Activated CD8-positive, alpha-beta T cell treated with anti-CD3 and anti-CD28 coated beads, Interleukin-2, amount 10 ng/mL, durations not matched to agents 7 days and 5 days (primary cell): ENCODE measurements at regions not wholly inside any gene's neighbourhood (a gene's known extent, or its start where the extent isn't known, plus 50 kb on each side); places are given as distances from the start of the nearest gene placed in this dataset.

Source experiments
- ATAC-seq: fragments of 150-1000 bp; cut with Tn5 transposase; one replicate; pipeline ENCODE4 v1.10.0; 2021; ENCODE audit warnings: moderate library complexity
- CTCF ChIA-PET: fragments of 350-600 bp; sonication (Branson Sonifier 250); formaldehyde crosslinking; loops from one replicate; lab custom pipeline; 2021; ENCODE audit warnings: antibody characterized with exemption; lab: Charles Lee
- POLR2A ChIA-PET: fragments of 350-600 bp; sonication (Branson Sonifier 250); formaldehyde crosslinking; loops from one replicate; lab custom pipeline; 2021; ENCODE audit warnings: antibody characterized with exemption; lab: Charles Lee
- DNase-seq: peaks from one replicate; pipeline ENCODE4 v3.0.0-alpha.2; 2020
- H3K27ac Mint-ChIP-seq: one replicate; pipeline ENCODE4 v1.8.0; 2021; ENCODE audit warnings: mild to moderate bottlenecking, mixed read lengths
- H3K27me3 Mint-ChIP-seq: one replicate; pipeline ENCODE4 v1.8.0; 2021; ENCODE audit warnings: low read depth, mixed read lengths
- H3K36me3 Mint-ChIP-seq: one replicate; pipeline ENCODE4 v1.8.0; 2021; ENCODE audit warnings: low read depth, mixed read lengths
- H3K4me1 Mint-ChIP-seq: one replicate; pipeline ENCODE4 v1.8.0; 2021; ENCODE audit warnings: low read depth, mixed read lengths
- H3K4me3 Mint-ChIP-seq: one replicate; pipeline ENCODE4 v1.8.0; 2021; ENCODE audit warnings: mild to moderate bottlenecking, mixed read lengths
- H3K9me3 Mint-ChIP-seq: one replicate; pipeline ENCODE4 v1.8.0; 2022; ENCODE audit warnings: mixed read lengths; ENCODE audit not compliant: insufficient read depth

DNA sequence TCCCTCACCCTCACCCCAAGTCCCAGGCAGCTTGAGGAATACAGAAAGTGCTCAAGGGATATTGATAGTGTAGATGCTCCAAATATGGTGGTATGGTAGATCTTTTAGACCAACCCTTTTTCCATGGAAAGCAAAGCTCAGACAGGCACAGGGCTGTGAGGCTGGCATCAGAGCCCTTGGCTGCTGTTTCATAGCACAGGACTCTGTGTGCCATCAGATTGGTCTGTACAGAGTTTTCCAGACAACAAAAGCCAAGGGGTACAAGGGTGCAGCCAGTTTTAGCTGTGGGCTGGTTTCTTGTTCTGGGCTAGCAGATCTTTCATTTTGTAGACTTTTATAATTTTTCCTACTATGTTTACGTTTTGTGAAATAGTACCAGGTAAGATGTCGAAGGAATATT lies 296.9 kb upstream of the TNP1 start:
- H3K9me3 Mint-ChIP-seq, result no peaks in the 10 kb centered on the region
- H3K4me1 Mint-ChIP-seq, result peaks cover 7% of the 10 kb centered on the region
- peaks cover 14% of the 10 kb centered on the region for H3K27me3 Mint-ChIP-seq
- ATAC-seq (no peak), DNase-seq (no peak)
- no peak overlapping the region for H3K4me3 Mint-ChIP-seq
- H3K27ac Mint-ChIP-seq, result no peak overlapping the region
- CTCF ChIA-PET, result interaction anchor here (1.2 kb wide), 1 partner anchor 10 kb away, joined by 5 read pairs; no protein-coding TSS in a partner anchor
- POLR2A ChIA-PET, result no interaction called here
- no peaks in the 10 kb centered on the region for H3K36me3 Mint-ChIP-seq

GRCh38 chr2:217154923-217155322 lies 295.1 kb upstream of the TNP1 start:
- no peak for ATAC-seq
- POLR2A ChIA-PET, result no interaction called here
- Mint-ChIP-seq H3K4me1 (no peaks in the 10 kb centered on the region), H3K4me3 (no peak overlapping the region), H3K36me3 (no peaks in the 10 kb centered on the region), H3K27ac (no peak overlapping the region), H3K27me3 (peaks cover 14% of the 10 kb centered on the region), H3K9me3 (no peaks in the 10 kb centered on the region)
- no peak for DNase-seq
- CTCF ChIA-PET, result interaction anchor here (1.8 kb wide), 1 partner anchor 11 kb away, joined by 6 read pairs; no protein-coding TSS in a partner anchor

DNA sequence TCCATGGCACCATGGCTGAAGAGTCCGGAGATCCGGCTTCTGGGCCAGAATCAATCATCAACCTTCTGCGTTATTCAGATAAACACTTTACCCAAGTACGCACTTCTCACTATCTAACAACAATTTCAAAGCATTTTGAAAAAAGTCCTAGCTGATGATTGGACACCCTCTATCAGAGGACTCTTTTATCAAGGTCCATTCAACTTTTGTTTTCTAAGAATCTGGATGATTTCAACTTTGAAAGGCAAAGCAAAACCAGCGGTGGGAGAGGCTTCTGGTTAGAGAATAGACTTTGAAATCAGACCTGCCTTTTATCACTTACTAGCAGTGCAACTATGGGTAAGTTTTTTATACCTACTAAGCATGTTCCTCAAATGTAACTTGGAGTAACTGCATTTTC lies 293.6 kb upstream of the TNP1 start:
- POLR2A ChIA-PET, result no interaction called here
- Mint-ChIP-seq H3K27ac (no peak overlapping the region), H3K27me3 (peaks cover 14% of the 10 kb centered on the region), H3K4me1 (no peaks in the 10 kb centered on the region), H3K9me3 (no peaks in the 10 kb centered on the region), H3K4me3 (no peak overlapping the region), H3K36me3 (no peaks in the 10 kb centered on the region)
- DNase-seq, result no peak
- CTCF ChIA-PET, result no interaction called here
- no peak for ATAC-seq

GRCh38 chr2:217152831-217153230 lies 293.0 kb upstream of the TNP1 start:
- ChIA-PET POLR2A (no interaction called here), CTCF (no interaction called here)
- ATAC-seq (no peak), DNase-seq (no peak)
- Mint-ChIP-seq H3K4me1 (no peaks in the 10 kb centered on the region), H3K27ac (no peak overlapping the region), H3K4me3 (no peak overlapping the region), H3K27me3 (peaks cover 11% of the 10 kb centered on the region), H3K36me3 (no peaks in the 10 kb centered on the region), H3K9me3 (no peaks in the 10 kb centered on the region)

GRCh38 chr2:217151509-217152206 lies 291.8 kb upstream of the TNP1 start:
- peaks cover 11% of the 10 kb centered on the region for H3K27me3 Mint-ChIP-seq
- H3K4me1 Mint-ChIP-seq, result no peaks in the 10 kb centered on the region
- ChIA-PET POLR2A (no interaction called here), CTCF (no interaction called here)
- H3K4me3 Mint-ChIP-seq, result no peak overlapping the region
- no peak overlapping the region for H3K27ac Mint-ChIP-seq
- H3K36me3 Mint-ChIP-seq, result no peaks in the 10 kb centered on the region
- ATAC-seq (no peak), DNase-seq (no peak)
- H3K9me3 Mint-ChIP-seq, result no peaks in the 10 kb centered on the region

- Mint-ChIP-seq H3K27me3 (peaks cover 14% of the 10 kb centered on the region), H3K36me3 (no peaks in the 10 kb centered on the region), H3K4me1 (no peaks in the 10 kb centered on the region), H3K9me3 (no peaks in the 10 kb centered on the region), H3K4me3 (no peak overlapping the region), H3K27ac (no peak overlapping the region)
- DNase-seq, result no peak
- CTCF ChIA-PET, result no interaction called here
- ATAC-seq, result no peak
- POLR2A ChIA-PET, result no interaction called here
These were observed 290.4 kb upstream of the TNP1 start for GRCh38 chr2:217150236-217150635.

- Mint-ChIP-seq H3K27ac (no peak overlapping the region), H3K4me1 (no peaks in the 10 kb centered on the region), H3K4me3 (no peak overlapping the region), H3K27me3 (peaks cover 14% of the 10 kb centered on the region), H3K9me3 (no peaks in the 10 kb centered on the region), H3K36me3 (no peaks in the 10 kb centered on the region)
- ATAC-seq (no peak), DNase-seq (no peak)
- CTCF ChIA-PET, result interaction anchor here (0.9 kb wide), 1 partner anchor 14 kb away, joined by 3 read pairs; no protein-coding TSS in a partner anchor
- POLR2A ChIA-PET, result no interaction called here
These were observed 289.3 kb upstream of the TNP1 start for GRCh38 chr2:217149087-217149660.

DNA sequence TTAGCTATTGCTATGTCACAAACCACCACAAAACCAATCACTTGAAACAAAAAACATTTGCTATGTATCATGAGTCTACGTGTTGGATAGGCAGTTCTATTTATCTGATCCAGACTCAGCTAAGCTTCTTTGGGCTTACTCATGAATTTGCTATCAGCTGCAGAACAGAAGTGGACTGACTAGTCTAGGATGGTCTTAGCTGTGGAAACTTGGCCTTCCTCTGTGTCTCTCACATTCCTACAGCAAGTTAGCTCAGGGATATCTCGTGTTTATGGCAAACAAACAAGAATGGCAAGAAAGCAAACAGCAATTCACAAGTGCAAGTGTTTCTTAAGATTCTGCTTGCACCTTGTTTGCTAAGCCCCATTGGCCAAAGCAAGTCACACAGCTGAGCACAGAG lies 288.0 kb upstream of the TNP1 start:
- POLR2A ChIA-PET, result no interaction called here
- ATAC-seq, result no peak
- no peak for DNase-seq
- no peaks in the 10 kb centered on the region for H3K9me3 Mint-ChIP-seq
- CTCF ChIA-PET, result no interaction called here
- no peak overlapping the region for H3K4me3 Mint-ChIP-seq
- no peak overlapping the region for H3K27ac Mint-ChIP-seq
- no peaks in the 10 kb centered on the region for H3K36me3 Mint-ChIP-seq
- H3K27me3 Mint-ChIP-seq, result peaks cover 14% of the 10 kb centered on the region
- no peaks in the 10 kb centered on the region for H3K4me1 Mint-ChIP-seq

- no peak overlapping the region for H3K4me3 Mint-ChIP-seq
- H3K27me3 Mint-ChIP-seq, result peaks cover 11% of the 10 kb centered on the region
- ChIA-PET POLR2A (no interaction called here), CTCF (interaction anchor here (0.6 kb wide), 1 partner anchor 566 kb away, joined by 3 read pairs; no protein-coding TSS in a partner anchor)
- H3K4me1 Mint-ChIP-seq, result no peaks in the 10 kb centered on the region
- H3K27ac Mint-ChIP-seq, result no peak overlapping the region
- peaks cover 4% of the 10 kb centered on the region for H3K9me3 Mint-ChIP-seq
- peaks cover 2% of the 10 kb centered on the region for H3K36me3 Mint-ChIP-seq
- ATAC-seq, result no peak
- DNase-seq, result no peak
These were observed 287.1 kb upstream of the TNP1 start for GRCh38 chr2:217146956-217147355.

DNA sequence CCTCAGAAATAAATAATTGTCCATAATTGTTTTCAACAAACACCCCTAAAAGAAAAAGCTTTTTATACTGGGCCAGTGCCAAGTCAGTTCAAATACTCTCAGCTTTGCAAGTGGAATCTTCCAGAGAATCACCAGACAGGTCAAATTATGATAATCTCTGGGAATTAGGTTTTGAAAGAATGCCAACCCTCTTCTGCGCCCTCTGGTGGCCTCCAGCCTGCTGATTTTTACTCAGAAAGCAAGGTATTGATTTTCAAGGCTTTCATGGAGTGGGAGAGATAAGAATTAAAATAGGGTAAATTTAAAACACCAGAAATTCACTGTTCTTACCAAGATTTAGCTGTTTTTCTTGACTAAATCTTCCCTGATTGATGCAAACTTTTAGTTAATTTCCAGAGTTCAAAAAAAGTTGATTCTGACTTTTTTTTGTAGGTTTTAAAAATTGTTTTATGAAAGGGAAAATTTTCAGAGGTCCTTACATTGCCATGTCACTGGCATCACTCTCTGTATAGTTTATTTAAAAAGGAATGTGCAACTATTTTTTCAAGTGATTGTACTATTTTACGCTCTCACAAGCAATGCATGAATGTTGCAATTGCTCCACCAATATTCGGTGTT lies 282.9 kb upstream of the TNP1 start:
- peak; percentile 49 for DNase-seq
- H3K27me3 Mint-ChIP-seq, result peaks cover 11% of the 10 kb centered on the region
- H3K36me3 Mint-ChIP-seq, result peaks cover 5% of the 10 kb centered on the region
- no peaks in the 10 kb centered on the region for H3K4me1 Mint-ChIP-seq
- no peak for ATAC-seq
- POLR2A ChIA-PET, result no interaction called here
- no peak overlapping the region for H3K4me3 Mint-ChIP-seq
- peaks cover 4% of the 10 kb centered on the region for H3K9me3 Mint-ChIP-seq
- CTCF ChIA-PET, result interaction anchor here (0.8 to 1.4 kb wide), 4 partner anchors 10 to 444 kb away, joined by 3 to 6 read pairs (median 4); no protein-coding TSS in a partner anchor
- H3K27ac Mint-ChIP-seq, result no peak overlapping the region

DNA sequence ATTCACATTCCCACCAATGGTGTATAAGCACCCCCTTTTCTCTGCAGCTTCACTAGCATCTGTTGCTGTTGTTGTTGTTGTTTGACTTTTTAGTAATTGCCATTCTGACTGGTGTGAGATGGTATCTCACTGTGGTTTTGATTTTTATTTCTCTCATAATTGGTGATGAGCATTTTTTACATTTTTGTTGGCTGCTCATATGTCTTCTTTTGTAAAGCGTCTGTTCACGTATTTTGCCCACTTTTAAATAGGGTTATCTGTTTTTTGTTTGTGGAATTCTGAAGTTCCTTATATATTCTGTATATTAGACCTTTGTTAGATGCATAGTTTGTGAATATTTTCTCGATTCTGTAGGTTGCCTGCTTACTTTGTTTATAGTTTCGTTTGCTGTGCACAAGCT lies 278.4 kb upstream of the TNP1 start:
- Mint-ChIP-seq H3K36me3 (peaks cover 5% of the 10 kb centered on the region), H3K27me3 (peaks cover 26% of the 10 kb centered on the region), H3K9me3 (peaks cover 18% of the 10 kb centered on the region), H3K27ac (no peak overlapping the region), H3K4me3 (no peak overlapping the region), H3K4me1 (no peaks in the 10 kb centered on the region)
- POLR2A ChIA-PET, result no interaction called here
- CTCF ChIA-PET, result no interaction called here
- ATAC-seq, result no peak
- DNase-seq, result no peak

DNA sequence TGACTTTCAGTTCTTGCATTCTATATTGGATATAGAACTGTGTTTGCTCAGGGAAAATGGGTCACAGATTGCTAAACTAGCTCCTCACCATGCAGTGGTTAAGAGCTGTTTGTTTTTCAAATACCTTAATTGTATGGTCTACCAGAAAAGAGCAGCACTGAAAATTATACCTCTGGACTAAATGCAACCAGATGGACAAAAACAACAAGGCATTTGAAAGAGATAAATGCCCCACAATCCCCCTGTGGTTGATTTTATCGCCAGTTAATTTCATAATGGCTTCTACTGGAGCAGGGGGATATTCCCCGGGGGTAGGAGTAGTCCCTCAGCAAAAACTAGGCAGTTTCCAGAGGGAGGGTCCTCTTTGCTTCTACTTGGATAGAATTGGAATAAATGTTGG lies 267.9 kb upstream of the TNP1 start:
- Mint-ChIP-seq H3K27ac (no peak overlapping the region), H3K9me3 (no peaks in the 10 kb centered on the region), H3K27me3 (peaks cover 49% of the 10 kb centered on the region), H3K36me3 (no peaks in the 10 kb centered on the region), H3K4me1 (no peaks in the 10 kb centered on the region), H3K4me3 (no peak overlapping the region)
- CTCF ChIA-PET, result no interaction called here
- DNase-seq, result no peak
- ATAC-seq, result no peak
- POLR2A ChIA-PET, result no interaction called here
